Spleen (tissue), 11 donors: ENCODE measurements at regions not wholly inside any gene's neighbourhood (a gene's known extent, or its start where the extent isn't known, plus 50 kb on each side); places are given as distances from the start of the nearest gene placed in this dataset.

Source experiments
- DNase-seq: peaks from one replicate; pipeline ENCODE4 v3.0.0-alpha.2; 2020
- H3K27ac ChIP-seq, 8 donors: fragments of 200-600 bp; sonication (generic) in 7 of 8; 1 replicate in 4 of 8; 2 replicates in 4 of 8; pipeline versions ENCODE4 v1.5.0 to v1.8.0; 2016 to 2021; ENCODE audit warnings: inconsistent platforms in 4 of 8, mild to moderate bottlenecking in 4 of 8, moderate library complexity in 1 of 8
- H3K27me3 ChIP-seq, 7 donors: fragments of 200-600 bp; sonication (generic) in 6 of 7; replicated peaks in 1 of 7; 1 replicate in 4 of 7; 2 replicates in 3 of 7; pipeline versions ENCODE4 v1.5.0 to v1.8.0; 2016 to 2021; ENCODE audit warnings: inconsistent platforms in 3 of 7, mild to moderate bottlenecking in 1 of 7
- H3K36me3 ChIP-seq, 6 donors: fragments of 200-600 bp; sonication (generic) in 5 of 6; 1 replicate in 4 of 6; 2 replicates in 2 of 6; pipeline versions ENCODE4 v1.5.0 to v1.8.0; 2016 to 2021; ENCODE audit warnings: inconsistent platforms in 2 of 6
- H3K4me1 ChIP-seq, 6 donors: fragments of 200-600 bp; sonication (generic) in 5 of 6; 1 replicate in 3 of 6; 2 replicates in 3 of 6; pipeline versions ENCODE4 v1.5.0 to v1.8.0; 2016 to 2021; ENCODE audit warnings: inconsistent platforms in 3 of 6
- H3K4me3 ChIP-seq, 8 donors: fragments of 200-600 bp; sonication (generic) in 7 of 8; 1 replicate in 4 of 8; 2 replicates in 4 of 8; pipeline versions ENCODE4 v1.5.0 to v1.8.0; 2016 to 2021; ENCODE audit warnings: inconsistent platforms in 4 of 8, mild to moderate bottlenecking in 4 of 8, moderate library complexity in 2 of 8
- H3K9me3 ChIP-seq, 8 donors: fragments of 200-600 bp; sonication (generic) in 7 of 8; 1 replicate in 4 of 8; 2 replicates in 4 of 8; pipeline versions ENCODE4 v1.5.0 to v1.8.0; 2016 to 2021; ENCODE audit warnings: inconsistent platforms in 4 of 8
- POLR2A ChIP-seq, 3 donors: fragments of 450-650 bp; IDR thresholded peaks; one replicate each; pipeline ENCODE4 v1.5.1; 2017; ENCODE audit warnings: antibody characterized with exemption in 3 of 3, mild to moderate bottlenecking in 1 of 3
- POLR2AphosphoS5 ChIP-seq, 3 donors: sonication (generic); formaldehyde crosslinking; IDR thresholded peaks; one replicate each; pipeline ENCODE4 v1.5.1; 2017; ENCODE audit warnings: antibody characterized with exemption in 3 of 3
- WGBS, 5 donors: extraction: QIAGEN DNeasy Blood & Tissue Kit in 3 of 5; methylation state at CpG; one replicate each; pipeline versions ENCODE4 v1.1.5 to v1.1.7; 2013 to 2018; 5-methylcytosine and 5-hydroxymethylcytosine counted together
- intact Hi-C: fragments of 100-400 bp; cut with DNase I; formaldehyde crosslinking; loops from one replicate; pipeline ENCODE4 v1.15.0; 2023; ENCODE audit warnings: low total_unique reads
- TF ChIP-seq, protein P1 (sequence below), 11 experiments: fragments of 200-600 bp in 7 of 11; fragments of 450-650 bp in 4 of 11; sonication (generic) in 4 of 11; IDR thresholded peaks in 8 of 11; conservative IDR thresholded peaks in 3 of 11; 1 replicate in 7 of 11; 2 replicates in 4 of 11; pipeline versions ENCODE4 v1.4.0 to v1.8.0; 2016 to 2021; ENCODE audit warnings: antibody characterized with exemption in 11 of 11, inconsistent platforms in 4 of 11, mild to moderate bottlenecking in 1 of 11
- donor health status: healthy with polysubstance abuse.
- donor health status: DM: no; HTN: no; CAD: no; lungs with moderate emphysema.
- donor health status: DM: no; HTN: no; CAD: no.
- donor health status: Bipolar disorder and iron deficiency.
- donor health status: healthy.
- donor health status: DM: no; HTN: no; CAD: no.
- donor health status: DM: yes; HTN: yes; CAD: no.

DNA sequence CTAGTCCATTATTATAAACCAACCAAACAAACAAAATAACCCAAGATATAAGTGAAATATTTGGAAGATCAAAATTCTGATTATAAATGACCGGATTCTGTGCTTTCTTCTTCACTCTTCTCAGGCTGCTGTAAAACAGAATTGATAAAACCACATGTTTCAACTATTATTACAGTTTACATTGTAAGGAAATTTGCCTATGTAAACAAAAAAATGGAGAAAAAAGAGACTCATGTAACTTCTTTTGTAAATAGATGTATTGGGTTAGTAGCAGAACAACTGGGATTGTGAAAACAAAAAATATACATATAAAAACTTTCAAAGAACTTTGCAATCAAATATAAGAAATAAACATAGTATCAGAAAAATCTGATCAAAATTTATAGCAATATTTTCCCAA, 295.2 kb upstream of the CCDC179 start:
- H3K27ac ChIP-seq: no peak overlapping the region
- DNase-seq: no peak
- no peaks in the 10 kb centered on the region for H3K4me1 ChIP-seq
- no peaks in the 10 kb centered on the region for H3K9me3 ChIP-seq
- H3K27me3 ChIP-seq: no peaks in the 10 kb centered on the region
- intact Hi-C loops: no loop called here
- no peaks in the 10 kb centered on the region for H3K36me3 ChIP-seq
- H3K4me3 ChIP-seq: no peak overlapping the region
- 81 to 100% (median 87%) methylated on average over 1 of the region's 1 CpG for WGBS, 5 donors
- TF ChIP-seq POLR2AphosphoS5 (IDR thresholded peaks at IDR 0.05): no peak
- TF ChIP-seq POLR2A (IDR thresholded peaks at IDR 0.05): no peak
- TF ChIP-seq, protein P1, sequence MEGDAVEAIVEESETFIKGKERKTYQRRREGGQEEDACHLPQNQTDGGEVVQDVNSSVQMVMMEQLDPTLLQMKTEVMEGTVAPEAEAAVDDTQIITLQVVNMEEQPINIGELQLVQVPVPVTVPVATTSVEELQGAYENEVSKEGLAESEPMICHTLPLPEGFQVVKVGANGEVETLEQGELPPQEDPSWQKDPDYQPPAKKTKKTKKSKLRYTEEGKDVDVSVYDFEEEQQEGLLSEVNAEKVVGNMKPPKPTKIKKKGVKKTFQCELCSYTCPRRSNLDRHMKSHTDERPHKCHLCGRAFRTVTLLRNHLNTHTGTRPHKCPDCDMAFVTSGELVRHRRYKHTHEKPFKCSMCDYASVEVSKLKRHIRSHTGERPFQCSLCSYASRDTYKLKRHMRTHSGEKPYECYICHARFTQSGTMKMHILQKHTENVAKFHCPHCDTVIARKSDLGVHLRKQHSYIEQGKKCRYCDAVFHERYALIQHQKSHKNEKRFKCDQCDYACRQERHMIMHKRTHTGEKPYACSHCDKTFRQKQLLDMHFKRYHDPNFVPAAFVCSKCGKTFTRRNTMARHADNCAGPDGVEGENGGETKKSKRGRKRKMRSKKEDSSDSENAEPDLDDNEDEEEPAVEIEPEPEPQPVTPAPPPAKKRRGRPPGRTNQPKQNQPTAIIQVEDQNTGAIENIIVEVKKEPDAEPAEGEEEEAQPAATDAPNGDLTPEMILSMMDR (IDR thresholded peaks at IDR 0.05 in 8 of 11, conservative IDR thresholded peaks at IDR 0.05 in 3 of 11): no peak

DNA sequence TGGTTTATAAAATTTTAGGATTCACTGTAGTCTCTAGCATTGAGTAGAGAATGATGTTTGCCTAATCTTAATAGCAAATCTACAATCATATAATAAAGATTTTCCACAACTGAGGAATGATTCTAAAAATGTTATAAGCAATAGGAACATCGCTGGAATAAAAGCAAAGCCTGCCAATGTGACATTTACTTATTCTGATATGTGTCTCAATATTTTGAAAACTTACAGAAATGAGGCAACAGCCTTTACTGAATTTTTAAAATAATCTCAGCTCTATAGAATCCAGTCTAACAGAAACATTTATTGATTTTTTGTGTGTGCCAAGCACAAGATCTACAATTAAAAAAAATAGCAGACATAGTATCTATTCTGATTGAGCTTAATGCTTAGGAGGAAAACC, 303.7 kb upstream of the CCDC179 start:
- Histone ChIP-seq H3K9me3 (no peaks in the 10 kb centered on the region), H3K27ac (no peak overlapping the region), H3K4me1 (no peaks in the 10 kb centered on the region), H3K27me3 (no peaks in the 10 kb centered on the region), H3K4me3 (no peak overlapping the region), H3K36me3 (no peaks in the 10 kb centered on the region)
- WGBS, 5 donors: 81 to 96% (median 85%) methylated on average over 1 of the region's 1 CpG
- TF ChIP-seq POLR2A (IDR thresholded peaks at IDR 0.05): no peak
- TF ChIP-seq, protein P1 (IDR thresholded peaks at IDR 0.05 in 8 of 11, conservative IDR thresholded peaks at IDR 0.05 in 3 of 11): no peak
- TF ChIP-seq POLR2AphosphoS5 (IDR thresholded peaks at IDR 0.05): no peak
- intact Hi-C loops: no loop called here
- no peak for DNase-seq

DNA sequence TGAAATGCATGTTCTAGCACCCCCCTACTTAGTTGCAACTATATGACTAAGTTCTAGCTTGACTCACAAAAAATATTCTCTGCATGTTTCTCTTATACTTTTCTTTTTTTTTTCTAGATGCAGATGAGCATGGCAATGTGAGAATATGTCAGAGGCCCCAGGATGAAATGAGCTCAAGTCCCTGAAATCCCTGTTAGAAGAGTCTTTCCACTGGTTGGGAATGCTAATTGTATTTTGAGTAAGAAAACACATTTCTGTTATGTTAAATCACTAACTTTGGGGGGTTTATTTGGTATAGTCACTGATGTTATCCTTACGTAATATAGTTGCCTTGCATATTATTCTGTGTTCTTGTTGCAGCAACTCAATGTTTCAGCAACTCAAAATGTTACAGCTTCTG, 306.1 kb upstream of the CCDC179 start:
- TF ChIP-seq POLR2AphosphoS5 (IDR thresholded peaks at IDR 0.05) (no peak), POLR2A (IDR thresholded peaks at IDR 0.05) (no peak)
- TF ChIP-seq, protein P1 (IDR thresholded peaks at IDR 0.05 in 8 of 11, conservative IDR thresholded peaks at IDR 0.05 in 3 of 11): no peak
- intact Hi-C loops: no loop called here
- no peaks in the 10 kb centered on the region for H3K36me3 ChIP-seq
- WGBS, 5 donors: 93 to 96% (median 95%) methylated on average over 1 of the region's 1 CpG
- no peaks in the 10 kb centered on the region for H3K9me3 ChIP-seq
- DNase-seq: no peak
- H3K4me3 ChIP-seq: no peak overlapping the region
- no peaks in the 10 kb centered on the region for H3K4me1 ChIP-seq
- no peaks in the 10 kb centered on the region for H3K27me3 ChIP-seq
- no peak overlapping the region for H3K27ac ChIP-seq

DNA sequence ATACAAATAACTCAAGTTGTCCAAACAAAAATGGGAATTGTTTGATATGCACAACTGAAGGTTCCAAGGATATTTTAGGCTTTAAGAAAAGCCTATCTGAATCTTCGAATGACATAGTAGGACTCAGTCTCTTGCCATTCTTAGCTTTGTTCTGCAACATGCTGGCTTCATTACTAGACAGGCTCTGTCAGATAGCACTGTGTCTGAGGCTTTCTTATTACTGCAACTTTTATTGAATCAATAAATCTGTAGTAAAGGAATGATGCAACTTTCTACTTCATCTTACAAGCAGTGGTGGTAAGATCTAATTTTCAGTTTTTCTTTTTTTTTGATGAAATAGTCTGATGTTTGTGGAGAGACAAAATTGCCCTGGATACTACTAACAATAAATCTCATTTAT, 319.3 kb upstream of the CCDC179 start:
- WGBS, 5 donors: 69 to 94% (median 83%) methylated on average over 1 of the region's 1 CpG
- TF ChIP-seq, protein P1 (IDR thresholded peaks at IDR 0.05 in 8 of 11, conservative IDR thresholded peaks at IDR 0.05 in 3 of 11): no peak
- TF ChIP-seq POLR2AphosphoS5 (IDR thresholded peaks at IDR 0.05): no peak
- no peak for TF ChIP-seq POLR2A (IDR thresholded peaks at IDR 0.05)
- intact Hi-C loops: no loop called here

More for the DNA sequence above, 319.3 kb upstream of the CCDC179 start:
- H3K27ac ChIP-seq: no peak overlapping the region
- H3K9me3 ChIP-seq: peaks cover 0 to 4% (median 0%) of the 10 kb centered on the region in 8 donors
- DNase-seq: no peak
- no peak overlapping the region for H3K4me3 ChIP-seq
- H3K27me3 ChIP-seq: no peaks in the 10 kb centered on the region
- no peaks in the 10 kb centered on the region for H3K36me3 ChIP-seq
- H3K4me1 ChIP-seq: no peaks in the 10 kb centered on the region
